G401.6 (cell line): ENCODE measurements at regions not wholly inside any gene's neighbourhood (a gene's known extent, or its start where the extent isn't known, plus 50 kb on each side); places are given as distances from the start of the nearest gene placed in this dataset.

Experiments used
- FAIRE-seq: peaks from 2 replicates; lab custom pipeline; 2012; peaks lifted over from hg19 to GRCh38; lab: Jason Lieb, UNC

DNA sequence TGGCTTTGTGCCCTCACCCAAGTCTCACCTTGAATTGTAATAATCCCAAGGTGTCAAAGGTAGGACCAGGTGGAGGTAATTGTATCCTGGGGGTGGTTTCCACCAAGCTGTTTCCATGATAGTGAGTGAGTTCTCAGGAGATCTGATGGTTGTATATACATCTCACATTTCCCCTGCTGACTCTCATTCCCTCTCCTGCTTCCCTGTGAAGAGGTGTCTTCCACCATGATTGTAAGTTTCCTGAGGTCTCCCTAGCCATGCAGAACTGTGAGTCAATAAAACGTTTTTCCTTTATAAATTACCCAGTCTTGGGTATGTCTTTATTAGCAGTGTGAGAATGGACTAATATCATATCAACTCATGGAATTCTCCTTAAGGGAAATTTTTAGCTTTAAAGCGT is 302.6 kb downstream of the LIG4 start:
- FAIRE-seq: no peak

DNA sequence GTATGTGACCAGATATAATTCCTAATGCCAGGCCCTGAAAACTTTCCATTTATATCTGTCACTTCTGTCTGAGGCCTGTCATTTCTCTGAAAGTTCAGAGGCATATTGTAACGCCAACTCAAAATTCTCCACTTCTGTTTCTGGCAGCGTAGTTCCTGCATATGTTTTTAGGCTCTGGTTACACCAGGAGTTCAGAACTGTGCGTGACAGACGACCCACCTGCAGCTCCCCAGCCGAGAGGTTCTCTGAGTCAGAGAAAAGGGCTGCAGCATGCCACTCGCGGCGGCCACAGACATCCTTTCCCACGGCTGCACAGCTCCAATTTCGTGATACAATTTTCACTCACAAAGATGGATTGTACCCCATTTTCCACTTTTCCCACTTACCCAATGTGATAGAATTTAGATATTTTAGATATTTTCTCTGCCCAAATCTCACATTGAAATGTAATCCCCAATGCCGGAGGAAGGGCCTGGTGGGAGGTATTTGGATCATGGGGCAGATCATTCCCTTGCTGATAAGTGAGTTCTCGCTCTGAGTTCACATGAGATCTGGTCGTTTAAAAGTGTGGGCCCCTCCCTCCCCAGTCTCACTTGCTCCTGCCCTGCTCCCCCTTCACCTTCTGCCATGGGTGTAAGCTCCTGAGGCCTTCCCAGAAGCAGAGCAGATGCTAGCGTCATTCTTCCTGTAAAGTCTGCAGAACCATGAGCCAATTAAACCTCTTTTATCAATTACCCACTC is 308.1 kb downstream of the LIG4 start:
- FAIRE-seq: no peak

DNA sequence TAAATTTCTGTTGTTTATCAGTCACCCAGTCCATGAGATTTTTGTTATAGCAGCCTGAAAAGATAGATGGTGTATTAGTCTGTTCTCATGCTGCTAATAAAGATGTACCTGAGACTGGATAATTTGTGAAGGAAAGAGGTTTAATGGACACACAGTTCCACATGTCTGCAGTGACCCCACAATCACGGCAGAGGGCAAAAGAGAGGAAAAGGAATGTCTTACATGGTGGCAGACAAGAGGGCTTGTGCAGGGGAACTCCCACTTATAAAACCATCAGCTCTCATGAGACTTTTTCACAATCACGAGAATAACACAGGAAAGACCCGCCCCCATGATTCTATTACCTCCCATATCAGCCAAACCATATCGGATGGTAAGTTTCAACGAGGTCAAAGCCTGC is 309.2 kb downstream of the LIG4 start:
- no peak for FAIRE-seq

DNA sequence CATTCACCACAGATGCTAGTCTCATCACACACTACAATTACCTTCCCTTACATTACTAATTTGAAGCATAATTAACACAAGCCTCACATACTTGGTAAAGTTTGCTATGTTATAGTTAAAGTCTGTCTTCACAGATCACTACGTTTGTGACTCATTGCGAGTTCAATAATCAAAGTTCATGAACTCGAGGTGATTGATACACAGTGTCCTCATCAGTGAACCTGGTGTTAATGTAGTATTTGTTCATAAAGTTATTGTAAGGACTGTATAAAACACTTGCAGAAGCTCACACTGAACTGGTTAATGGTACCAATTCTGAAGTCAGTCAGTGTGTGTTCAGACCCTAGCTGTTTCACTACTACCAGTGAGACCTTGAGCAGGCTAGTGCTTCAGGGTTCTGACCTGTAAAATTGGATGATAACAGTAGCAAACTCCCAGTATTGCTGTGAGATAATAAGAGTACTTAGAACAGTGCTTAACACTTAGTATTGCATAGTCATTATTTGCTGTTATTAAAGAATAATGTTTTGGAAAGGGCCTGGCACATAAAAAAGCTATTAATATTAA is 313.3 kb downstream of the LIG4 start:
- no peak for FAIRE-seq

- FAIRE-seq: no peak
These were observed 314.1 kb downstream of the LIG4 start for GRCh38 chr13:107901230-107901629.

DNA sequence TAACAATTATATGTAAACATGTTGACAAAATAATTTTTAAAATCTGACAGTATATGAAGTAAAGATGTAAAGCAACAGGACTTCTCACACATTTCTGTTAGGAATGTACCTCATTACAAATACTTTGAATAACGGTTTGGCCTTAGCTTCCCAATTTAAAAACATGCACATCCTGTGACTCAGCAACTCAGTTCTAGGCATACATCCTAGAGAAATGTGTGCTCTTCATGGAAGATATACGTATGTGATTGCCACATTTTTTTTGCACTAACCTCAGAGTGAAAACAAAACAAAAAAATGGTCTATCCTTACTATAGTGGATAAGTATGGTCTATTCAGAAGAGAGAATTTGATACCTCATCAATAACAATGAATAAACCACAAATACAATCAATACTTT is 314.6 kb downstream of the LIG4 start:
- no peak for FAIRE-seq

DNA sequence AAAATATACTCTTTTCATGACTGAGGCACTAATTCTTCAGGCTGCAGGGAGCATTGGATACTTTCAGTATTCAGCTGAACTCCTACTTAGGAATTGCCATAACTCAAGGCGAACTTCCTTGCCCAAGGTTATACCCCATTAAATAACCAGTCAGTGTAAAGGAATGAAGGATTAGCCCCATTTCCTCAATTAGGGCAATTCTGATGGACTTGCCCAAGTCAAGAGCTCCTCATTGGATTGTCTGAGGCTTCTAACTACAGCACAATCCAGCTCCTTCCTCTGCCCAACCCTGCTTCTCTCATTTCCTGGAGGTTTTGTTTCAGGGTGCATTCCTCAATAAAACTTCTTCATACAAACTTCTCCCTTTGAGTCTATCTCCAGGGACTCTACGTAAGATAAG is 329.2 kb downstream of the LIG4 start:
- FAIRE-seq: no peak

DNA sequence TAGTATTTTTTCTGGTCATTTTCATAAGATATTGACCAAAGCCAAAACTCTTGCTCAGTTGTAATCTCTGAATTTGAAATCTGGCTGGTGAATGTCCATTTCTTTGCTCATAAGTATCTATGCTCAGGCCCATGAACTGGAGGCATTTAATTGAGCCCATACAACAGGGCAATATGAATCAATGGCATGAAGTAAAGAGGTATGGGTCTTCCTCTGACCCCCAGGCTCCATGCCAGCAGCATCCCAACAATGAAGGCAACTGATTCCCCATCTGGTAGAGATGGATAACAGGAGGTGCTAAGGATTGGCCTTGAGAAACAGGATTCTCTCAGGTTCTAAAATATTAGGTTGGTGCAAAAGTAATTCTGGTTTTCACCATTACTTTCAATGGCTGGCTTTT is 330.8 kb downstream of the LIG4 start:
- no peak for FAIRE-seq

DNA sequence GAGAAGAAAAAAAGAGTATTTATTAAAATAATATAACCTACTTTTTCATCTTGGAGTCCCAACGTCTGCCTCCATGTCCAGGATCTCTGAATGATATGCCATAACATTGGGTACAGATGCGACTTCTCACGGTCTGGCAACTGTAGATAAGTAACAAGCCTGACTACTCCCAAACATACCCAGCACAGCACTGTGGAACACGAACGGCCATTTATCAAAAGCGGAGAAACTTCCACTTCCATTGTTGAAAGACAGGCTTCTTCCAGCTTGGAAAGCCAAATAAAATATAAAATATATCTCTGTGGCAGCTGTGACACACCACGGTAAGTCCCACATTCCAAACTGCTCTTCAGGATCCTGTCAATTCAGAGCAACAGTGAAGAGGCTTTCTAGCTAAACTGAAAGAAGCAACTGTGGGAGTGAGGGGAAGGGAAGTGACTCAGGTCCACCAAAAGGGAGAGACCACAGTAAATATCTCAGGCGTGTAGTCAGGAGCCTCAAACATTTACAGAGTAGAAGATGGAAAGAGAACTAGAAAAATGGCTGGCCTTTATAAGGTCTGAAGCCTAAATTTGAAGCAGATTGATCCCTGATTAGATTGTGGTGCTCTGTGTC is 331.7 kb downstream of the LIG4 start:
- FAIRE-seq: no peak

- FAIRE-seq: no peak
These were observed 332.4 kb downstream of the LIG4 start for GRCh38 chr13:107882708-107883560.

- FAIRE-seq: no peak
These were observed 334.0 kb downstream of the LIG4 start for GRCh38 chr13:107881362-107881761.

DNA sequence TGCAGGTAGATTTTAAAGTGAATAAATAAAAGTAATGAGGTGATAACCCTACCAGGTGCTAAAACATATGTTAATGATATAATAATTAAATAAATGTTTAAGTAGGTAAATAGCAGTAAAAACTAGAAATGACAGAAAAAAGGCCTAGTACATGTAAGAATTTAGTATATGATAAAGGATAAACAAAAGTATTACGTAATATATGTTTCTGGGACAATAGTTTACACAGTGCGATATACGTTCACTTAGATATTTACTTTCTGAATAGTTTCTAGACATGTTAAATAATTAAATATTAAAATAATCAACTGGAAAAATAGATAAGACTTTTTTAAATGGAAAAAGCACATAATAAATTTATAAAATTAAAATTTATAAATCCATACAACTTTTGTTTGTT is 340.9 kb downstream of the LIG4 start:
- FAIRE-seq: peak; percentile 54

DNA sequence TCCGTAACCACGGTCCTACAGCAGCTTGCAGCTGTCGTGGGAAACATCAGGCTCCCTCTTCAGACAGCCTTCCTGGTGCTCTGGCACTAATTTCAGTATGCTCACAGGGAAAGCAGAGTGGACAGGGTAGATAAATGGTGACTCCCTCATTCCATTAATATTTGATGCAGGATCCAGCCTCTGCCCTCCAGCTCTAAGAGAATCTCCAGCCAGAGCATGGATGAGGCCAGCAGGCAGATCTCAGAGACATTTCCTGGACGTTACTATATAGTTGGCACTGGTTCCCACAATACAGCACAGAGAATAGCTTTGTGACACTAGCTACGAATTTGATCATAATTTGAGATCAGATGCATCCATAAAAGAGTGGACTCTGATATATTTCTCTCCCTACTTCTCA is 341.4 kb downstream of the LIG4 start:
- no peak for FAIRE-seq

DNA sequence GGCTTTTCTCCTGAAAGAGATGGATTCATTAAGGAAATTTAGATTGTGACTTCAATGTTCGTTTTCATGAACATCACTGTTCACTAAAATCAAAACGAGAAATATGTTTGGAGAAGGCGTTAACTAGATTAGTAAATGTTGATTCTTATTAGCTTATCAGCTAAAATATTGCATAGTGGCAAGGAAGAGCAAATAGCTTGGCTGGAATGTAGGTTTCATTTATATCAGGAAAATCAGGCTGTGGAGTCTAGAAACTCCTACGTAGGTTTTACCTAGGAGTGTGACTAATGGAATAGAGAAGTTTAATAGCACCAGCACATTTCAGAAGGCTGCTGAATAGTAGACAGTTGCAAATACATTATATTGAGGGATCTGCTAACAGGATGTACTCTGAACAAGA is 344.9 kb downstream of the LIG4 start:
- FAIRE-seq: no peak

DNA sequence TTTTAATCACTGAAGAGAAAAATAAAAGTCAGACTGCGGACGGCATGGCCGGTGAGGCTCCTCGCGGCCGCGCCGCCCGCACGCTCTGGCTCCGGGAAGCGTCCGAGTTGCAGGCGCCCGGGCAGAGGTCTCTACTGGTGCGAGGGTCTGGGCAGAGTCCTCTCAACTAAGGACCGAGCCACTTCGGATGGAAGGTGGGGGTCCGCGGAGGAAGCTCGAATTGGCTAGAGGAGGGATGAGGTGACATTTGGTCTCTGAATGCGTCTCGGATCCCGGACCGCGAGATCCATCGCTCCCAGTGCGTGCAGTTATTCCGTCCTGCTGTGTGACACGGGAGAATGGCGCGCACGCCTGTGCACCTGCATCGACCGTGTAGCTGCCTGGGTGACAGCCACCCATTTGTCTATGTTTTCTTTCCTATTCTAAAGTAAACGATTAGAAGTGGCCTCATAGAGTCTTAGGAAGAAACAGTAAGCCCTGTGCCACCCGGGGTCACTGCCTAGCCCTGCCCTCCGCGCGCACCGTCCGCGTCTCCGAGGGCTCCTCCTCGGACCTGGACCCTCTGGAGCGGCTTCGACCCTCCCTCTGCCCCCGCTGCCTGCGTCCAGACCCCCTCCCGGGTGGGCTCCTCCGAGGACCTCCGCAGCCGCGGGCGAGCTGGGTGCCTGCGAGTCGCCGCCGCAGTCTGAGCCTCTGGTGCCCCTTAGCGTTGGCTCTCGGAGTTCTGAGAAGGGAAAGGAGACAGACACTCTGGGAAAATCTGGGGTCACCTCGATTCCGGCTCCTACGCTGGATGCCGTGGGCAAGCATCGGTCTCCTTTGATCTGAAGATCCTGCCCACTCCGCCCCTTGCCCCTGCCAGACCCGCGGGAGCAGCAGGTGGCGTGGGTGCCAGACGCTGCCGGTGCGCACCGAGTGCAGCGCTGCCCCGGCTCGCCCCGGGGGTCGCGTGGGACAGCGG is 347.4 kb downstream of the LIG4 start:
- no peak for FAIRE-seq

- FAIRE-seq: no peak
These were observed 348.3 kb downstream of the LIG4 start for GRCh38 chr13:107866941-107867623.

DNA sequence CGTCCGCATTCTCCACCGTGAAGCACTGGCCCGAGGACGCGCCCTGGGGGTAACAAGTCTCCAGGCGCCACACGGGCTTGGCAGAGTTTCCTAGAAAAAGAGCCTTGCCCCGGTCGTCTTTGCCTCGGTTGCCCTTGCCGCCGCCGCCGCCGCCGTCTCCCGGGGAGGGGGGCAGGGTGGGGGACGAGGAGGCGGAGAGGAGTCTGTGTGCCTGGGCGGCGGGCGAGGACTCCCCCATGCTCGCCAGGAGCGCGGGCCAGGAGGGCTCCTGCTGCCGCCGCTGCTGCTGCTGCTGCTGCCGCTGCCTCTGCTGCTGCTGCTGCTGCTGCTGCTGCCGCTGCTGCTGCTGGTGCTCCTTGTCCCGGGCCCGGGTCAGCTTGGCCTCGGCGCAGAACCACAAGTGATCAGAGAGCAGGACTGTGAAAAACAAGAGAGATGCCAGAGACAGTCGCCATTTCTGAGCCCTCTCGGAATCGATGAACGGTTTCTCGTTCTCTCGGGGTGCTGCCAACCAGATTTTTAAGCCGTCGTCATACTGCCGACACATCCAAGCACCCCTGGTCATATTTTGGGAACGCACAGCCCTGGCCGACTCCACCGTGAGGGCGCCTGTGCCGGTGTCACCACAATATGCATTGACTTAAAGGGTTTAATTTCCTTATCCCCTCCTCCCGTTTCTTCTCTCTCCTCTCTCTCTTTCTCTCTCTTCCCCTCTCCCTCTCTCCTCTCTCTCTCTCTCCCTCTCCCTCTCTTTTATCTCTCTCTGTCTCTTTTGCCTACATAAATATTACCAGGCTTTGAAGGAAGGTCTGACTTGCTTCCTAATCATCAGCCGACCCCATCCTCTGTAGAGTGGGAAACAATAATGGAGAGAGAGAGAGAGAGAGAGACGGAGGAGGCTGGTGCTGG is 349.1 kb downstream of the LIG4 start:
- FAIRE-seq: no peak

- FAIRE-seq: no peak
These were observed 349.7 kb downstream of the LIG4 start for GRCh38 chr13:107865643-107866031.

- no peak for FAIRE-seq
These were observed 350.1 kb downstream of the LIG4 start for GRCh38 chr13:107865318-107865575.

DNA sequence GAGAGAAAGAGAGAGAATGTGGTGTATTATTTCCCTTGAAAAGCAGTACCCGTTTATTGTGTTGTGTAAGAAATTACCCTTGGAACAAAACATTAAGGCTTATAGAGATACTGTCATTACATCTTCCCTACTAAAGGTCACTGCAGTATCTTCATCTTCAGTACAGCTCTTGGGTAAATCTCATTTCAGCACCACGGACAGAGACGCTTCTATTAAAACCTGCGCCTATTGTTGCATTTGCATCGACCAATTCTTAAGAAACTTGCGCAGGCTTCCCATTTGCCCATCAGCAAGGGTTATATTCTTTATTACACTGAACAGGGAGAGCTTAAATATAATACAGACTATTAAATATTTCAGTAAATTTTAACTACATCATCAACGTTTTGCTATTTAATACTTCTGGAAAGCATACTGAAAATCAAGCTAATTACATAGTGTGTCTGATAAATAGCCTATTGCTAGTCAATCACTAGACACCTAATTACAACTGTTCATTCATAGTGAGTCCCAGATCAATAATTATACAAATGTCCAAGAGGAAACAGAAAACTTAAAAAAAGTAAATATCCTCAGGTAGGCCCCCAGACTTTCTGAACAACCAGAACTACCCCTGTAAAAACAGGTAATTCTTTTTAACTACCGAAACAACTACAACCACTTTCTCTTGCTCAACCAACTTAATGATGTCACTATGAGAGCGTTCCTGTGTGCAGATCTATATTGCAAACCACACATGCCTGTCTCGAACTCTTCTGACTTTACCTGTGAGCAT is 350.6 kb downstream of the LIG4 start:
- FAIRE-seq: no peak
